AG09319 (cell line): ENCODE measurements at regions not wholly inside any gene's neighbourhood (a gene's known extent, or its start where the extent isn't known, plus 50 kb on each side); places are given as distances from the start of the nearest gene placed in this dataset.

Experiments used
- DNase-seq: peaks from one replicate; pipeline ENCODE4 v3.0.0-alpha.2; 2010; ENCODE audit warnings: low read depth; ENCODE audit errors: extremely low read depth
- CTCF ChIP-seq: IDR thresholded peaks from 2 replicates; pipeline ENCODE4 v1.5.1; 2011; ENCODE audit warnings: low read depth, mild to moderate bottlenecking, inconsistent platforms, low read length, moderate library complexity

GRCh38 chr17:69743091-69743490 lies 328.6 kb downstream of the MAP2K6 start:
- DNase-seq: no peak
- no peak for TF ChIP-seq CTCF

DNA sequence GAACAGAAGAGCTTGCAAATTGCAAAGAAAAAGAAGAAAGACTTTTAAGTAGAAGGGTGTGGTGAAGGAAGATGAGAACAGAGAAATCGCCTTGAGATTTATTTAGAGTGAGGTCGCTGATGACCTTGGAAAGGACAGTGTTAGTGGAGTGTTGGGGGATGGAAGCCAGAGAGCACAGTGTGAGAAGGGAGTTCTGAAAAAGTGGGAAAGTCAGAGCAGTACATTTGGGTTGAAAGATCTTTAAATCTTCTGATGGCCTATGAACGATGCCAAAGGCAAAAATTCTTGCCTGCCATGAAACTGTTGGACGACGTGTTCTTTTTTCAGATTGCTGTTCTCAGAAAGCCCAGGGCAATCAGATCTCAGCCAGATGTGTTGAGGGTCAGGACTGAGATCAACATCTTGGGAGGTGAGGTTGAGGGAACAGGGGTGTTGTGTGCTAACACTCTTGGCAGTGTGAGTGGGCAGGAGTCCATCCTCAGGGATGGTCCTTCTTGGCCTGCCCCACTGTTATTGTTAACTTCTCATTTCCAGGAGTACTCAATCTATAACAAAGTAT lies 330.1 kb downstream of the MAP2K6 start:
- no peak for TF ChIP-seq CTCF
- DNase-seq: no peak

DNA sequence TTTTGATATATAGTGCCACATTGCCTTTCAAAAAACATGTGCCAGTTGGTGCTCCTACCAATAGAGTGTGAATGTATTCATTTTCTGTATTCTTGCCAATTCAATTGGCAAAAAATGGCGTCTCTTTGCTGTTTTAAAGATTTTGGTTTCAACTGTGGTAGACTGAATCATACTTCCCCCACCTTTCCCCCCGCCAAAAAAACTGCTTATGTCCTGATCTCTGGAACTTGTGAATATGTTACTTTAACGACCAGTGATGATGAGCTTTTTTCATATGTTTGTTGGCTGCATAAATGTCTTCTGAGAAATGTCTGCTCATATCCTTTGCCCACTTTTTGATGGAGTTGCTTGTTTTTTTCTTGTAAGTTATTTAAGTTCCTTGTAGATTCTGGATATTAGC lies 325.1 kb upstream of the KCNJ16 start:
- DNase-seq: no peak
- no peak for TF ChIP-seq CTCF

DNA sequence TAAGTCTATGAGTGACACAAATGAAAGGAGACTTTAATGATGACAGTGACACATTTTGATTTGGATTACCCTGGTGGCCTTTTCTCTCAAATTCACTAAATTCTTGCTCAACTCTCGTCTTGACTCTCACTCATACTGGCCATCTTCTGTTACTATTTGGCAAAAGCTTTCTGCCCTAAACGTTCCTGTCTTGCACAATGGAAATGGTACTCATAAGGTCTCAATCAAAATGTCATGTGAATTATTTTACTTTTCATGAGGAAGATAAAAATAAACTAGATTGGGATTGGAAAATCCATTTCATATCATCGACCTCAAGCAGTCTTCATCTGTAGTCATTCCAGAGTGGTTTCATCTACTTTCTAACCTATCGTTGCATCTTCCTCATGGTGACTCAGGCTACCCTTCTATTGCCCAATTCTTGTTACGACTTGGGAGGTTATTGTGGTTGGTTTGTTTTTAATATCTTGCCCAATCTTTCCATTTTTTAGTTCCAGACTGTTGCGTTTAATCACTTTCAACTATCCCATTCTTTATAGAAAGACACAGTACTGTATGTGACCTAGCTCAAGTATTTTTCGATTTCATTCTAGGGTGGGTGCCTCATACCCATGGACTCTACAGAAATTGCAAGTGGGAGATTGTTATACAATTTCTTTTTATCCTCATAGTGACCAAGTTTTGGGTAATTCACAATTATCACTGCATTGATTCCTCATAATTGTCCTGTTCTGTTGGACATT lies 317.2 kb upstream of the KCNJ16 start:
- DNase-seq: peak; percentile 95
- TF ChIP-seq CTCF: no peak; the same call in 1 of the 2 replicates

GRCh38 chr17:69760562-69760961 lies 314.5 kb upstream of the KCNJ16 start:
- DNase-seq: no peak
- TF ChIP-seq CTCF: no peak

- no peak for DNase-seq
- no peak for TF ChIP-seq CTCF
Observed at GRCh38 chr17:69761011-69761410, 314.0 kb upstream of the KCNJ16 start.

- no peak for TF ChIP-seq CTCF
- peak; percentile 88 for DNase-seq
Observed at GRCh38 chr17:69761767-69762321, 313.2 kb upstream of the KCNJ16 start.
